ENCODE measurements at regions not wholly inside any gene's neighbourhood (a gene's known extent, or its start where the extent isn't known, plus 50 kb on each side); places are given as distances from the start of the nearest gene placed in this dataset.

- TF ChIP-seq, protein P1, sequence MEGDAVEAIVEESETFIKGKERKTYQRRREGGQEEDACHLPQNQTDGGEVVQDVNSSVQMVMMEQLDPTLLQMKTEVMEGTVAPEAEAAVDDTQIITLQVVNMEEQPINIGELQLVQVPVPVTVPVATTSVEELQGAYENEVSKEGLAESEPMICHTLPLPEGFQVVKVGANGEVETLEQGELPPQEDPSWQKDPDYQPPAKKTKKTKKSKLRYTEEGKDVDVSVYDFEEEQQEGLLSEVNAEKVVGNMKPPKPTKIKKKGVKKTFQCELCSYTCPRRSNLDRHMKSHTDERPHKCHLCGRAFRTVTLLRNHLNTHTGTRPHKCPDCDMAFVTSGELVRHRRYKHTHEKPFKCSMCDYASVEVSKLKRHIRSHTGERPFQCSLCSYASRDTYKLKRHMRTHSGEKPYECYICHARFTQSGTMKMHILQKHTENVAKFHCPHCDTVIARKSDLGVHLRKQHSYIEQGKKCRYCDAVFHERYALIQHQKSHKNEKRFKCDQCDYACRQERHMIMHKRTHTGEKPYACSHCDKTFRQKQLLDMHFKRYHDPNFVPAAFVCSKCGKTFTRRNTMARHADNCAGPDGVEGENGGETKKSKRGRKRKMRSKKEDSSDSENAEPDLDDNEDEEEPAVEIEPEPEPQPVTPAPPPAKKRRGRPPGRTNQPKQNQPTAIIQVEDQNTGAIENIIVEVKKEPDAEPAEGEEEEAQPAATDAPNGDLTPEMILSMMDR (IDR thresholded peaks at IDR 0.05): no peak
- TF ChIP-seq ZFX (IDR thresholded peaks at IDR 0.05; ENCODE audit: borderline replicate concordance): no peak
These were observed 53.5 kb upstream of the EPB41L4A start for GRCh38 chr5:112472614-112473013.

GRCh38 chr5:112473989-112474388 lies 54.9 kb upstream of the EPB41L4A start:
- no peak overlapping the region for H3K27ac ChIP-seq
- TF ChIP-seq ZFX (IDR thresholded peaks at IDR 0.05; ENCODE audit: borderline replicate concordance): no peak
- TF ChIP-seq, protein P1 (IDR thresholded peaks at IDR 0.05): no peak

More at GRCh38 chr5:112472614-112473013, 53.5 kb upstream of the EPB41L4A start:
- H3K27ac ChIP-seq: no peak overlapping the region

DNA sequence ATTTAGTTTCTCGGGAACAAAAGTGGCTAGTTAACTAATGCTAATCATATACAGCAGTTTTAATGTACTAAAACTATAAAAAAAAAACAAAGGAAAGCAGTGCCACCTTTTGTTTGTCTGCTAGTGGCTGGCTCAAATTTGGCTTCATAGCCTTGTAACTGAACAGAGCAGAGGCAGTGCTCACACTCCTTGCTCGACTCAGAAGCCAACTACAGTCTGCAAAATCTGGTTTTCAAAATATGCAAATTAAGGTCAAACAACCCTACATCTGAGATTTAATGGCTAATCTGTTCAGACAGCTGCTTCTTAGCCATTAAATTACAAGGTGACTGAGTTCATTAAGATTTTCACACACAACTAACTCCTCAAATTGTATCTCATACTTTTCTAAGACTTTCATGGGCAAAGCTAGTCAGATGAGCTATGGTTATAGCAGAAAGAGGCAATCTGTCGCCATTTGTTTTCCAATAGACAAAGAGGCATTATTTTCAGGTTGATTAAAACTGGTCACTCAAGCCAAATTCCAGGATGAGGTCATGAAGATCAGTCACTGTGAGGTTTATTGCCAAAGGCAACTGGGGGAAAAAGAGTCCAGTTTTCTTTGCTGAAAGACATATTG lies 56.8 kb upstream of the EPB41L4A start:
- H3K27ac ChIP-seq: no peak overlapping the region
- TF ChIP-seq, protein P1 (IDR thresholded peaks at IDR 0.05): no peak
- TF ChIP-seq ZFX (IDR thresholded peaks at IDR 0.05; ENCODE audit: borderline replicate concordance): no peak

DNA sequence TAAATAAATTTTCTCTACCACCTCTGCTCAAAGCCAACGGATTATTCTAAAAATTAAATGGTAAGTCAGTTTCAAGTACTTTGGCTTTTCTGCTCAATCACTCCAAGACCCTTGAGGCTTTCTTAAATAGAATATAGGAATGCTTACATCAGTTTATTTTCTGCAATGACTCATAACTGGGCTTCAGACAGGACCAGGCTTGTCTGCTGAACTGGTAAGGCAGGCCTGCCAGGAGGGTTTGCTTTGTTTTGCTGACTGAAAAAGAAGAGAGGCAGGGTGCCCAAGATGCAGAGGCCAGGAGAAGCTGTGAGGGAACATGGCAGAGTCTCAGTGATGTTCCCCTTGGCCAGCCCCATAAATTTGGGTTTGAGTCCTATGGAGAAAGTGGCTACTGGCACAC lies 60.3 kb upstream of the EPB41L4A start:
- TF ChIP-seq ZFX (IDR thresholded peaks at IDR 0.05; ENCODE audit: borderline replicate concordance): no peak
- TF ChIP-seq, protein P1 (IDR thresholded peaks at IDR 0.05): no peak
- no peak overlapping the region for H3K27ac ChIP-seq

DNA sequence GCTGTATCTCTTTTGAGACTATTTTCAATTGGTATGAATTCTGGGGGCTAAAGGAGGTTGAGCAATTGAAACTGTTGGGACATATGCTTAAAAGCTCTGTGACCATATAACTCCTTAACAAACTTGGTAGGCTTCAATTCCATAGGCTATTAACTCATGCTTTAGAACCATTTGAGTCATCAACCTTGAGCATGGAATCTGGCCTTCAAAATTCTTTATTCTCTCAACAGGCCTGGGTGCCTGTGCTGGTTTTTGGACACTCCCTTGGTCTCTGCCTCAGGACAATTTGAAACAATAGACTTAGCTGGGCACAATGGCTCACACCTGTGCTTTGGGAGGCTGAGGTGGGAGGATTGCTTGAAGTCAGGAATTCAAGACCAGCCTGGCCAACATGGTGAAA lies 61.4 kb upstream of the EPB41L4A start:
- H3K27ac ChIP-seq: no peak overlapping the region

GRCh38 chr5:112483704-112484103 lies 64.6 kb upstream of the EPB41L4A start:
- H3K27ac ChIP-seq: no peak overlapping the region
- TF ChIP-seq, protein P1 (IDR thresholded peaks at IDR 0.05): no peak
- no peak for TF ChIP-seq ZFX (IDR thresholded peaks at IDR 0.05; ENCODE audit: borderline replicate concordance)

More for the DNA sequence above, 61.4 kb upstream of the EPB41L4A start:
- TF ChIP-seq, protein P1 (IDR thresholded peaks at IDR 0.05): no peak
- TF ChIP-seq ZFX (IDR thresholded peaks at IDR 0.05; ENCODE audit: borderline replicate concordance): no peak

GRCh38 chr5:112485934-112486355 lies 66.9 kb upstream of the EPB41L4A start:
- no peak overlapping the region for H3K27ac ChIP-seq
- no peak for TF ChIP-seq ZFX (IDR thresholded peaks at IDR 0.05; ENCODE audit: borderline replicate concordance)
- TF ChIP-seq, protein P1 (IDR thresholded peaks at IDR 0.05): no peak
